Panc1 (cell line): ENCODE measurements at regions not wholly inside any gene's neighbourhood (a gene's known extent, or its start where the extent isn't known, plus 50 kb on each side); places are given as distances from the start of the nearest gene placed in this dataset.

Source experiments
- ATAC-seq: fragments of 200-7000 bp; cut with Tn5 transposase; 2 replicates; pipeline ENCODE4 v1.9.1; 2020; ENCODE audit warnings: mild to moderate bottlenecking, moderate library complexity
- BruUV-seq: library from RNA; stranded (reverse); fragments of 400-500 nt; replicated peaks from 2 replicates; lab custom pipeline; 2021; lab: Mats Ljungman, UMichigan
- CTCF ChIA-PET: fragments of 300-600 bp; sonication (Branson Sonifier 250); formaldehyde crosslinking; loops from one replicate; lab custom pipeline; 2022; ENCODE audit warnings: antibody characterized with exemption; lab: Charles Lee
- POLR2A ChIA-PET: fragments of 300-600 bp; sonication (Branson Sonifier 250); formaldehyde crosslinking; loops from one replicate; lab custom pipeline; 2022; ENCODE audit warnings: antibody characterized with exemption; lab: Charles Lee
- DNase-seq: peaks from one replicate; pipeline ENCODE4 v3.0.0-alpha.2; 2010; ENCODE audit warnings: low read depth, low spot score
- H3K27ac ChIP-seq: 2 replicates; pipeline ENCODE4 v1.5.1; 2011; ENCODE audit warnings: mild to moderate bottlenecking, low read length, inconsistent platforms
- H3K27me3 ChIP-seq: fragments of 200-500 bp; sonication (Bioruptor generic); 2 replicates; pipeline ENCODE4 v1.6.0; 2014; ENCODE audit warnings: low read length, inconsistent platforms; ENCODE audit not compliant: control insufficient read depth, insufficient read depth
- H3K36me3 ChIP-seq: fragments of 200-500 bp; sonication (Bioruptor generic); 2 replicates; pipeline ENCODE4 v1.5.1; 2014; ENCODE audit warnings: inconsistent platforms, mild to moderate bottlenecking, low read length, moderate library complexity; ENCODE audit not compliant: control insufficient read depth, insufficient read depth
- H3K4me1 ChIP-seq: 2 replicates; pipeline ENCODE4 v1.5.1; 2011; ENCODE audit warnings: inconsistent platforms, mild to moderate bottlenecking, low read length, moderate library complexity; ENCODE audit not compliant: control insufficient read depth, insufficient read depth
- H3K4me3 ChIP-seq, 2 experiments: 2 replicates each; pipeline ENCODE4 v1.5.1; 2011 to 2012; ENCODE audit warnings: low read depth in 2 of 2, low read length in 2 of 2, mild to moderate bottlenecking in 2 of 2, inconsistent platforms in 1 of 2, moderate library complexity in 1 of 2
- H3K9me3 ChIP-seq: fragments of 200-500 bp; sonication (Bioruptor generic); 2 replicates; pipeline ENCODE4 v1.5.1; 2014; ENCODE audit warnings: low read depth, mild to moderate bottlenecking, inconsistent platforms, low read length, moderate library complexity; ENCODE audit not compliant: control insufficient read depth, insufficient read depth
- CTCF ChIP-seq: fragments of 450-650 bp; IDR thresholded peaks from 2 replicates; pipeline ENCODE4 v1.5.1; 2017; ENCODE audit warnings: mild to moderate bottlenecking
- POLR2AphosphoS5 ChIP-seq: IDR thresholded peaks from 2 replicates; pipeline ENCODE4 v1.6.1; 2012; ENCODE audit warnings: mild to moderate bottlenecking, low read depth, low read length, moderate library complexity
- REST ChIP-seq, 2 experiments: IDR thresholded peaks; 2 replicates each; pipeline ENCODE4 v1.6.1; 2011 to 2012; ENCODE audit warnings: low read depth in 2 of 2, control low read depth in 1 of 2, low read length in 1 of 2, mild to moderate bottlenecking in 1 of 2, moderate library complexity in 1 of 2; ENCODE audit not compliant: insufficient read depth in 1 of 2
- SIN3A ChIP-seq: IDR thresholded peaks from 2 replicates; pipeline ENCODE4 v1.6.1; 2012; ENCODE audit warnings: low read depth, mild to moderate bottlenecking, low read length, moderate library complexity, borderline replicate concordance; ENCODE audit not compliant: insufficient read depth
- TCF7L2 ChIP-seq: IDR thresholded peaks from 2 replicates; pipeline ENCODE4 v1.6.1; 2011; ENCODE audit warnings: mild to moderate bottlenecking, low read depth, low read length, inconsistent platforms
- in situ Hi-C: cut with HindIII; loops from 2 replicates; pipeline ENCODE4 v1.10.0; 2016; ENCODE audit warnings: low sequenced_read_pairs, low pct_unique_long_range_greater_than_20kb
- intact Hi-C: fragments of 100-400 bp; cut with micrococcal nuclease; formaldehyde crosslinking; loops from one replicate; pipeline ENCODE4 v1.10.0; 2022; ENCODE audit not compliant: unreplicated experiment

DNA sequence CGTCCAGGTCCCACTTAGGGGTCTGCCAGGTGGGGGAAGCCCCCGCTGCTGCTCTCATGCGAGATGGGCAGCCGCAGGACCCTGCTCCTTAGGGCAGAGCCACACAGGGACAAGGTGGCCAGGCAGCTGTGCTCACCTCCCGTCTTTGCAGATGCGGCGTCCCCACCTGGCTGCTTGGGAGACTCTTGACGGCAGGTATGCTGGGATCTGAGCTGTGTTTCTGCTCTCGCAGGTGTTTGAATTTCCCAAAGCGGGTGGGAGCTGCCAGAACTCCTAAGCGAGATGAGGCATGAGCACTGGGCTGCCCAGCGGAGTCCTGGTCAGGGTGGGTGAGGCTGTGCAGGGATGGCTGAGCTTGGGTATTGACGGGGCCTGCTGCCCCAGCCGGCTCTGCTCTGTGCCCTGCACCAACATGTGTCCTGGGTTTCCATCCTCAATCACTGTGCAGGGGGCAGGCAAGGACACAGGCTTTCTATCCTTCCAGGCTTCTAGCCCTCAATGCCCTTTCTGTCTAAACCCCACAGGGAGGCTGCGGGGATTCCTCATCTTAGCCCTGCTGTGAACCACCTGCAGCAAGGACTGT is 151.4 kb downstream of the ICE1 start:
- DNase-seq, result no peak
- ChIA-PET CTCF (no interaction called here), POLR2A (no interaction called here)
- Histone ChIP-seq H3K4me3 (no peak overlapping the region), H3K36me3 (no peaks in the 10 kb centered on the region), H3K27me3 (no peaks in the 10 kb centered on the region; the same call in 1 of the 2 replicates), H3K4me1 (no peaks in the 10 kb centered on the region), H3K9me3 (no peaks in the 10 kb centered on the region), H3K27ac (no peak overlapping the region)
- TF ChIP-seq CTCF, result no peak
- TF ChIP-seq TCF7L2, result no peak
- no peak for TF ChIP-seq SIN3A
- TF ChIP-seq REST (IDR thresholded peaks at IDR 0.05; ENCODE audit: insufficient read depth in 1 of 2, low read depth in 2 of 2, low read length in 1 of 2), result no peak
- TF ChIP-seq POLR2AphosphoS5, result no peak
- intact Hi-C loops (no loop called here), in situ Hi-C loops (no loop called here)
- peak; percentile 38; the same call in 1 of the 2 replicates for ATAC-seq
- no TSS peak for BruUV-seq

DNA sequence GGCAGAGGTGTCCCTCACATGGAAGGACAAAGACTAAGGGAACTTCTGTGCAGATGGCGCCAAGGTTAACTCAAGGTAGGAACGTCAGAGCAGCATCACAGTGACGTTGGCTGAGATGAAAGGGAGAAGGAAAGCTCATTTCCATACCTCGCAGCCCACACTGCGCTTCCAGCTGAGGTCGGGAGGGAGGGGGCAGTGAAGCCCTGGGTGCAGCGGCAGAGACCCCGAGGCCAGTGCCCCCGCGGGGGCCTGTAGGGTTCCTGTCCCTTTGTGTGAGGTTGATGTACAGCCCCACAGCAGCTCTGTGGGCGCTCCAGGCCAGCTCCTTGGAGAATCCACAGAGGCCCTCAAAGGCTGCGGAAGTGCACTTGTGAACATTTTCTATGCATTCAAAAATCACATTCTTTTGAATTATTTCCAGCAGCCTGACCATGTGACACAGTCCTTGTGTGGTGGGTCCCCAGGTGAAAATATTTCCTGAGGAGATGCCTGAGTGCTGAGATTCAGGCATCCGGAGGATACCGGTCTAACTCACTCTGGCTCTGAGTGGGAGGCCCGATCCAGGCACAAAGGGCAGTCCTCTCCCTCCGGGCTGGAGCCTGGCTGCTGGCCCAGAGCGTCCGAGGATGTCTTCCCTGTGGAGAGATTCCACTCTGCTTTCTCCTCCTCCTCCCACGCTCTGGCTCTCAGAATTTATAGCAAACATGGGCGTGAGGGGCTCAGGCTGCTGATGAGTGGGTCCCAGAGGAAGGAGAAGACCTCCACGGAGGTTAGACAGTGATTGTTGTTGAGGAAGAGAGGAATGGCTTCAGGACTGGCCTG is 150.7 kb downstream of the ICE1 start:
- no peaks in the 10 kb centered on the region; the same call in 1 of the 2 replicates for H3K27me3 ChIP-seq
- CTCF ChIA-PET, result no interaction called here

More for the DNA sequence above, 150.7 kb downstream of the ICE1 start:
- POLR2A ChIA-PET, result no interaction called here
- Histone ChIP-seq H3K36me3 (no peaks in the 10 kb centered on the region), H3K9me3 (no peaks in the 10 kb centered on the region), H3K4me1 (no peaks in the 10 kb centered on the region), H3K27ac (no peak overlapping the region), H3K4me3 (no peak overlapping the region)
- in situ Hi-C loops (no loop called here), intact Hi-C loops (no loop called here)
- no peak for TF ChIP-seq POLR2AphosphoS5
- no peak for TF ChIP-seq REST (IDR thresholded peaks at IDR 0.05; ENCODE audit: insufficient read depth in 1 of 2, low read depth in 2 of 2, low read length in 1 of 2)
- no peak for TF ChIP-seq TCF7L2
- TF ChIP-seq CTCF, result no peak
- TF ChIP-seq SIN3A, result no peak
- no TSS peak for BruUV-seq
- ATAC-seq (no peak), DNase-seq (no peak)
